D721Med (cell line): ENCODE measurements at regions not wholly inside any gene's neighbourhood (a gene's known extent, or its start where the extent isn't known, plus 50 kb on each side); places are given as distances from the start of the nearest gene placed in this dataset.

Experiments used
- DNase-seq: peaks from one replicate; pipeline ENCODE4 v3.0.0; 2011; ENCODE audit warnings: low spot score; ENCODE audit not compliant: insufficient read length
- FAIRE-seq: peaks from 2 replicates; lab custom pipeline; 2011; peaks lifted over from hg19 to GRCh38; lab: Jason Lieb, UNC
- TF ChIP-seq, protein P1 (sequence below): IDR thresholded peaks from 2 replicates; pipeline ENCODE4 v1.5.1; 2012; ENCODE audit warnings: mild to moderate bottlenecking, control low read depth; ENCODE audit not compliant: insufficient read depth; ENCODE audit errors: missing control alignments

DNA sequence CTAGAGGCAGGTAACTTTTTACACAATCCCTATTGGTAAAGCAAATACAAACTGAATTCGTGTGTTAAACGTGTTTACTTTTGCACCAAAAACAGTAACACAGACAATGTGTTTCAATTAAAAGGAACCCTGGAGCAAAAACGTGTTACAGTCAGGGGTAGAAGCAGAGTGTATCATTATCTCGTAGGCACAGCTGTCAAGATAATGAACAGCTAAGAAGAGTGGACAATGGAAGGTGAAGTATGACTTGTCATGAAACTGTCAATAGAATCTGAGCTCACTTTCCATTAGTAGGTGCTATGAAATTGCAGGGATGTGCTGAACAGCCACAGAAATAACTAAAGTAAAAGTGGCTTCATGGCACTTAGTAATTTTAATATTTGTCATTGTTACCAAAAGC lies 1229.8 kb upstream of the WWC1 start:
- no peak for FAIRE-seq
- TF ChIP-seq, protein P1, sequence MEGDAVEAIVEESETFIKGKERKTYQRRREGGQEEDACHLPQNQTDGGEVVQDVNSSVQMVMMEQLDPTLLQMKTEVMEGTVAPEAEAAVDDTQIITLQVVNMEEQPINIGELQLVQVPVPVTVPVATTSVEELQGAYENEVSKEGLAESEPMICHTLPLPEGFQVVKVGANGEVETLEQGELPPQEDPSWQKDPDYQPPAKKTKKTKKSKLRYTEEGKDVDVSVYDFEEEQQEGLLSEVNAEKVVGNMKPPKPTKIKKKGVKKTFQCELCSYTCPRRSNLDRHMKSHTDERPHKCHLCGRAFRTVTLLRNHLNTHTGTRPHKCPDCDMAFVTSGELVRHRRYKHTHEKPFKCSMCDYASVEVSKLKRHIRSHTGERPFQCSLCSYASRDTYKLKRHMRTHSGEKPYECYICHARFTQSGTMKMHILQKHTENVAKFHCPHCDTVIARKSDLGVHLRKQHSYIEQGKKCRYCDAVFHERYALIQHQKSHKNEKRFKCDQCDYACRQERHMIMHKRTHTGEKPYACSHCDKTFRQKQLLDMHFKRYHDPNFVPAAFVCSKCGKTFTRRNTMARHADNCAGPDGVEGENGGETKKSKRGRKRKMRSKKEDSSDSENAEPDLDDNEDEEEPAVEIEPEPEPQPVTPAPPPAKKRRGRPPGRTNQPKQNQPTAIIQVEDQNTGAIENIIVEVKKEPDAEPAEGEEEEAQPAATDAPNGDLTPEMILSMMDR: no peak
- no peak for DNase-seq

DNA sequence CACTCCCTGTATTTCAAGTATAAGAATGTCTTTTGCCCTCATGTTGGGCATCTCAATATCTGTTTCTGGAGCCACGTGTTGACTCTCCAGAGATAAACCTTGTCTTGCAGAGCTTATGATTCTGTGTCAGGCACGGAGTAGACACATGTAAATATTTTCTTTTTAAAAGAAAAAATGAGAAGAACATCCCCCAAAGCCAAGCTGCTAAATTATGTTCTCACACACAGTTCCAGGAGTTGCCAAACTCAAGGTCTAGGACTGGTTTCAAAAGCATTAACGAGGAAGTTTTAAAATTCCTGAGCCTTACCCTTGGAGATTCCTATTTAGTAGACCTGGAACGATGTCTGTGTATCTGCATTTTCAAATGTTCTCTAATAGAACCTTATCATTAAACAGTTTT lies 1228.3 kb upstream of the WWC1 start:
- no peak for DNase-seq
- TF ChIP-seq, protein P1: no peak
- FAIRE-seq: no peak

DNA sequence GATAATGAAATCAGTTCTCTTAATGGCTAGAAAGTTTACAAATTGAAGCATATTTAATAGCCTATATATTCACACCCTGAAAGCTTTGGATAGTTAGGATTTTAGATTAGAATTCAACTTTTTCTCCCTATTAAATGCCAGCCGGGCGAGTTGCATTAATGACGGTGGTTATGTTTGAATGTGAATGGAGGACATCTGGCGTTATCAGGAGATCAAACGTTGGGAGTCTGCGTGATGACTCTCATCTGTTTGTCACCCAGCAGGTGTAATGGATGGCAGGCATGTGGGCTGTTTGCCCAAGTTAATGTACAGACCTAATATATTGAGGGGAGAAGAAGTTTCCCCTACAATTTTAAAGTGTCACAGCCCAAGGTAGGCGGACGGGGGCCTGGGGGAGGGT lies 1227.7 kb upstream of the WWC1 start:
- FAIRE-seq: no peak
- TF ChIP-seq, protein P1: no peak
- DNase-seq: no peak

DNA sequence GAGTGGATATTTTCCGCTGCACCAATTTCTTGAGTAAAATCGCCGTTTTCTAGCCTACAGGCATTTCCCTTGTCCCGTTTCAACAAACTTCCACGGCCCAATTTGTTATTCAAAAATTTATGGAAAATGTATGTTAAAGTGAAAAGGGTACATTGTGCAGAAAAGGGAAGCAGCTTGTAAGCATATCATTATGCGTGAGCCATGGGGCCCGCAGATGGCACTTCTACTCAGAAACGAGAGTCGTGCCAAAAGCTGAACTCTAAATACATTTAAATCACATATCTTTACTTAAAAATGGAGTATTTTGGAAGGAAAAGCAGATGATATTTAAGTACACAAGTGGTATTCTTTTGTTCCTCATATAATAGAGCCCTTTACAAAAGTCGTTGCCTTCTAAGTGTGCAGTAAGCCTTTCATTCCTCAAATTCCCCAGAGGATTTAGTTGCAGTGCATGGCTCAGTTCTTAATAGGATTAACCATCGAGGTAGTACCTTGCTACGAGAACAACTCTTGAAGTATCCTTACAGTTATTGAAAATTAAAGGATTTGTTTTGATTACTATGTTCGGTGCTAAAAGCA lies 1227.2 kb upstream of the WWC1 start:
- TF ChIP-seq, protein P1: no peak
- FAIRE-seq: peak; percentile 95
- no peak for DNase-seq

DNA sequence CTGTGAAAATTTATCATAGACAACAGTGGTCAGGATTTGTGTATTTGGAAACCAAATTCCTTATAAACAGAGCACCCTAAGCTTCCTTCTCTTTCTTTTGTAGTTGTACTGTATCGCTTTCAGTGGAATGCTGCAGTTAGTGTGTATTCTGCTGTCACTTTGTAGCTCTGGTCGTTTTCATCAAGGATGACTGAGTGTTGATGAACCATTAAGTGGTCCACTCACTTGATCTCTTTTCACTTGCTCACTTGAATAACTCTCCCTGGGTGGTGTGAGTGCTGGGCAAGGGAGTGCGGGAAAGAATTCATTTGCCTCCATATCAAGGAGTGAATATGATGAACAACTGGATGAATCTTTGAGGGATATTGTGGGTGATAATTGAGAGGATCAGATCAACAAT lies 1225.7 kb upstream of the WWC1 start:
- FAIRE-seq (no peak), DNase-seq (no peak)
- TF ChIP-seq, protein P1: no peak

DNA sequence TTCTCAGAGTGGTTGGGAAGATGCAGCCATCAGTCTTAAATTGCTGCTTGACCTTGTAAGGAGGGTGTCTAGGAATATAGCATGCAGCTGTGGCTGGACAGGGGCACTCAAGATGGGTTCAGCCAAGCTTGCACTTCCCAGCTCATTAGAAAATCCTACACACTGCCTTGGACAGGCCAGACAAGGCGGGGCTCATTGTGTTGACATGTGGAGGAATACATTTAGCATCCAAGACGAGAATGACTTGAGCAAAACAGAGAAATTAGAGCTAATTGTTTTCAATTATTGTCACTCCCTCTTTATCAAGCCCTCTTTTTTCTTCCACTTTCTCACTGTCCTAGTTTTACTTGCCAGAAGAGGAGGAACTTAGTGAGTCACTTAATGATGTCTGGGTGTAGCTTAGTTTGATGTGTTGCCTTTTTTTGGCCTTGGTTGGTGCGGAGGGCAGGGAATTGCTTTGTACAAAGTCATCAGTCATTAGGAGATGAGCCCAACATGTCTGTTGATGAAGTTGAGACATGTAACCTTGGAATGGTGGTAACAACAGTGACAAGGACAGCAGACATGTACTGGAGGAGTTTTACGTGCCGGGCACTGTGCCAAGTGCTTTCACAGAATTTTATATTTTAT lies 1219.3 kb upstream of the WWC1 start:
- FAIRE-seq (no peak), DNase-seq (no peak)
- TF ChIP-seq, protein P1: no peak

DNA sequence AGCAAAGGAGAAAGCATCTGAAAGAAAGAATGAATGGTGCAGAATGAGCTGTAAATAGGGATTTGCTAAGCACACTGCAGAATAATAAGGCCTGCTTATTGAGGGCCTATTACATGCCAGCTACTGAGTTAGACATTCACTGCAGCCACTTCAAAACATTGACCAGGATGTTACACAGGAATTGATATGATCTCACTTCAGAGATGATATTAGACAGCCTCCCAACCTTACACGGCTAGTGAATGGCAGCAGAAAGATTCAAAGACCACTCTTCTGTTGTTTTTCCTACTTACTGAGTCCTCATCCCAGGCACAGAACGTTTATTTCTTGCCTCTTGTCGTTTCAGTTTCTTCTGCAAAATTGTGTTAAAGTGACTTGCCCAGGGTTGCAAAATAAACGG lies 1209.9 kb upstream of the WWC1 start:
- DNase-seq (no peak), FAIRE-seq (no peak)
- TF ChIP-seq, protein P1: no peak
